ENCODE measurements at regions not wholly inside any gene's neighbourhood (a gene's known extent, or its start where the extent isn't known, plus 50 kb on each side); places are given as distances from the start of the nearest gene placed in this dataset.
A peak's percentile ranks its signal among the peaks of the same experiment; 100 is the strongest.

GRCh38 chr7:94054130-94054529 is 50.0 kb upstream of the BET1 start:
- DNase-seq, result no peak

- DNase-seq, result no peak
Measured at GRCh38 chr7:94055963-94056362, 51.8 kb upstream of the BET1 start.

GRCh38 chr7:94056796-94057207 is 52.6 kb upstream of the BET1 start:
- no peak for DNase-seq

GRCh38 chr7:94057955-94058354 is 53.8 kb upstream of the BET1 start:
- no peak for DNase-seq

- DNase-seq, result no peak
Measured at GRCh38 chr7:94059746-94060145, 55.6 kb upstream of the BET1 start.

- DNase-seq, result no peak
Measured at GRCh38 chr7:94060752-94061151, 56.6 kb upstream of the BET1 start.

GRCh38 chr7:94061326-94061725 is 57.2 kb upstream of the BET1 start:
- no peak for DNase-seq

- DNase-seq, result no peak
Measured at GRCh38 chr7:94062372-94062771, 58.2 kb upstream of the BET1 start.

GRCh38 chr7:94064541-94065191 is 60.5 kb upstream of the BET1 start:
- DNase-seq, result no peak

GRCh38 chr7:94067047-94067446 is 62.9 kb upstream of the BET1 start:
- DNase-seq, result no peak

GRCh38 chr7:94067506-94067905 is 63.4 kb upstream of the BET1 start:
- no peak for DNase-seq

GRCh38 chr7:94069162-94069739 is 65.1 kb upstream of the BET1 start:
- DNase-seq, result no peak

GRCh38 chr7:94080551-94080950 is 76.4 kb upstream of the BET1 start:
- DNase-seq, result no peak

- no peak for DNase-seq
Measured at GRCh38 chr7:94082126-94082525, 78.0 kb upstream of the BET1 start.

- DNase-seq, result peak; percentile 20 to 33
Measured at GRCh38 chr7:94087664-94088352, 83.7 kb upstream of the BET1 start.

- no peak for DNase-seq
Measured at GRCh38 chr7:94088560-94088959, 84.4 kb upstream of the BET1 start.

GRCh38 chr7:94089806-94090205 is 85.7 kb upstream of the BET1 start:
- DNase-seq, result no peak

- no peak for DNase-seq
Measured at GRCh38 chr7:94092980-94093379, 88.8 kb upstream of the BET1 start.

- no peak for DNase-seq
Measured at GRCh38 chr7:94094298-94094697, 90.1 kb upstream of the BET1 start.

GRCh38 chr7:94095316-94096009 is 91.3 kb upstream of the BET1 start:
- no peak for DNase-seq

GRCh38 chr7:94099679-94100078 is 95.5 kb upstream of the BET1 start:
- no peak for DNase-seq

- no peak for DNase-seq
Measured at GRCh38 chr7:94100723-94101345, 96.7 kb upstream of the BET1 start.

GRCh38 chr7:94104301-94104700 is 100.1 kb upstream of the BET1 start:
- DNase-seq, result no peak

Measured in activated CD4-positive, alpha-beta T cell treated with anti-CD3 and anti-CD28 coated beads, Interleukin-2, amount 50 U/mL, for 48 hours (primary cell).